ENCODE measurements at regions not wholly inside any gene's neighbourhood (a gene's known extent, or its start where the extent isn't known, plus 50 kb on each side); places are given as distances from the start of the nearest gene placed in this dataset.

DNA sequence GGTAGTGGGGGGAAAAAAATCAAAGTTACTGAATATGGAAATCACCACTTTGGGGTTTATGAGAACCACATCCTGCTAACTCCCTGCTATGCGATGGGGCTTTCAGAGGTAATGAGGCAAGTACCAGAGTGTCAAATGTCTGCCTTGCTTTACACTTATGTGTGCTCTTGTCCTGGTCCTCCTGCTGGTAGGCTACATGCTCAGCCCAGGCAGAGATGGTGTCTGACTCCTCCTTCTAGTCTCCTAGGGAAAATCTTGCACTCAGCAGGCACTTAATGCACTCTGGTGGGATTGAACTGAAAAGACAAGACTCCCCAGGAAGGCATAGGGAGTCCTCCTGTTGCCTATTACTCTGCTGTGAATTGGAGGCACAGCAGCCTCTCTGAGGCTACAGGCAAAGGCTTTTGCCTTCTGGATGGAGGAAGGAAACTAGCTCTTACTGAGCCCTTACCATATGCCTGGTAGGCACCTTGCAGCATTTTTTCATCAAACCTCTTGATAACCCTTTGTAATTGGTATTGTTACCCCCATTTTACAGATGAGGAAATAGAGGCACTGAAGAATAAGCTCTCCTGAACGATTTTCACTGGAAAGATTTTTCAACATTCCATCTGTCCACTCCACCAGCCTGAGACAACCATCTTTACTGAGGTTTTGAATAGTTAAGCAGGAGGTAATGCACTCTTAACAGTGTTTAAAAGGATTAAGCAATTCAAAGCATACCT, 132.1 kb upstream of the PAX6 start:
- Histone ChIP-seq H3K9me3 (ENCODE audit: control insufficient read depth, low read length) (no peaks in the 10 kb centered on the region), H3K4me2 (ENCODE audit: low read length) (no peak overlapping the region), H3K27me3 (ENCODE audit: control insufficient read depth, insufficient read depth, low read length) (no peaks in the 10 kb centered on the region), H3K27ac (no peak overlapping the region), H3K9ac (no peak overlapping the region), H3K4me1 (no peaks in the 10 kb centered on the region), H2AFZ (no peak overlapping the region), H3K36me3 (ENCODE audit: control insufficient read depth, insufficient read depth, low read length) (no peaks in the 10 kb centered on the region), H3K79me2 (no peaks in the 10 kb centered on the region), H3K4me3 (ENCODE audit: low read depth, low read length) (no peak overlapping the region)
- no peak for TF ChIP-seq CTCF (IDR thresholded peaks at IDR 0.05)

DNA sequence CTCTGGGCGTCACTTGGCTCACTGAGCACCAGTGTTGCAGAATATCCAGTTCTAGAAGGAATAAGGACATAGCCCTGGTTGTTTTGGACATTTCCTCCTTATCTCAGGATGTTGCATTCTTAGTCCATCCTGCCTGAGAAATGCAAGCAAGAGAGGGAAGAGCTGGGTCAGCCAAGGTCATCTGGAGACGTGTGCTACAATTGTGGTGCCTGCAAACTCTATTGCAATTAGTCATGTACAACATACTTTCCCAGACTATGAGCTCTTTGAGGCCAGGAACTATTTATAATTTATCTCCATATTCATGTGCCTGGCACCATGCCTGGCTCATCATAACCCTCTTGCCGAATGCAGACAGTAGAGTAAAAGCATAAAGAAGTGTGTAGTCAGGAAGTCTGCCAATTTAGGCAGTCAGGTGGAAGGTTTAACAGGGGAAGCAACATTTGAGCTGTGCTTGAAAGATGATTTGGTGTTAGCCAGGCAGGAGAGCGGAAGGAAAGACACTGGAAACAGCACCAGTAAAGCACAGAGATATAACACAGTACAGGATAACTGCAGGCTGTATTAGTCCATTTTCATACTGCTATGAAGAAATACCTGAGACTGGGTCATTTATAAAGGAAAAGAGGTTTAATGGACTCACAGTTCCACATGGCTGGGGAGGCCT, 129.4 kb upstream of the PAX6 start:
- no peaks in the 10 kb centered on the region for H3K4me1 ChIP-seq
- no peaks in the 10 kb centered on the region for H3K27me3 ChIP-seq (ENCODE audit: control insufficient read depth, insufficient read depth, low read length)
- H3K36me3 ChIP-seq (ENCODE audit: control insufficient read depth, insufficient read depth, low read length), result no peaks in the 10 kb centered on the region
- no peak overlapping the region for H3K27ac ChIP-seq
- no peak overlapping the region for H2AFZ ChIP-seq
- no peak for TF ChIP-seq CTCF (IDR thresholded peaks at IDR 0.05)
- H3K4me2 ChIP-seq (ENCODE audit: low read length), result no peak overlapping the region
- no peaks in the 10 kb centered on the region for H3K79me2 ChIP-seq
- H3K4me3 ChIP-seq (ENCODE audit: low read depth, low read length), result no peak overlapping the region
- H3K9ac ChIP-seq, result no peak overlapping the region
- H3K9me3 ChIP-seq (ENCODE audit: control insufficient read depth, low read length), result no peaks in the 10 kb centered on the region

- TF ChIP-seq CTCF (IDR thresholded peaks at IDR 0.05), result no peak
- Histone ChIP-seq H3K27me3 (ENCODE audit: control insufficient read depth, insufficient read depth, low read length) (no peaks in the 10 kb centered on the region), H3K9me3 (ENCODE audit: control insufficient read depth, low read length) (no peaks in the 10 kb centered on the region), H3K4me1 (no peaks in the 10 kb centered on the region), H2AFZ (no peak overlapping the region), H3K9ac (no peak overlapping the region), H3K27ac (no peak overlapping the region), H3K4me2 (ENCODE audit: low read length) (no peak overlapping the region), H3K79me2 (no peaks in the 10 kb centered on the region), H3K4me3 (ENCODE audit: low read depth, low read length) (no peak overlapping the region), H3K36me3 (ENCODE audit: control insufficient read depth, insufficient read depth, low read length) (no peaks in the 10 kb centered on the region)
Measured at GRCh38 chr11:31939004-31939403, 127.9 kb upstream of the PAX6 start.

DNA sequence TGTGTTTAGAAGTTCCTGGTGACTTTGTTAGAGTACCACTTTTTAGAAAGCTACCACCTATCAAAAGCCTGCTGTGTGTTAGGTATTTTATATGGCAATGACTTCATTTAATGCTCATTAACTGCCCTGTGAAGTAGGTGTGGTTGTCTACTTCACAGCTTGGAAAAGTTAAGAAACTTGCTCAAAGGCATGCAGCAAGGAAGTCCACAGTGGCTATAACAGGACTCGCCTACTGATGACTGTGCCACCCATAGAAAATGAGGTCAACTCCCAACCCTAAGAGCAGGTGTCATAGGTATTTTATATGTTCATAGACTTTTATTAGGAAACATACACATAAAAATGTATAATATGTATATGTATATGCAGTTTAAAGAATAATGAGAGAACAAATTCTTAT, 125.2 kb upstream of the PAX6 start:
- no peak for TF ChIP-seq CTCF (IDR thresholded peaks at IDR 0.05)
- H3K4me2 ChIP-seq (ENCODE audit: low read length), result no peak overlapping the region
- H3K9me3 ChIP-seq (ENCODE audit: control insufficient read depth, low read length), result no peaks in the 10 kb centered on the region
- no peaks in the 10 kb centered on the region for H3K27me3 ChIP-seq (ENCODE audit: control insufficient read depth, insufficient read depth, low read length)
- no peak overlapping the region for H3K27ac ChIP-seq
- H3K79me2 ChIP-seq, result no peaks in the 10 kb centered on the region
- no peaks in the 10 kb centered on the region for H3K4me1 ChIP-seq
- no peak overlapping the region for H2AFZ ChIP-seq
- H3K36me3 ChIP-seq (ENCODE audit: control insufficient read depth, insufficient read depth, low read length), result no peaks in the 10 kb centered on the region
- H3K9ac ChIP-seq, result no peak overlapping the region
- no peak overlapping the region for H3K4me3 ChIP-seq (ENCODE audit: low read depth, low read length)

GRCh38 chr11:31932879-31933278, 121.8 kb upstream of the PAX6 start:
- Histone ChIP-seq H2AFZ (no peak overlapping the region), H3K79me2 (no peaks in the 10 kb centered on the region), H3K27me3 (ENCODE audit: control insufficient read depth, insufficient read depth, low read length) (no peaks in the 10 kb centered on the region), H3K9me3 (ENCODE audit: control insufficient read depth, low read length) (no peaks in the 10 kb centered on the region), H3K4me3 (ENCODE audit: low read depth, low read length) (no peak overlapping the region), H3K4me1 (no peaks in the 10 kb centered on the region), H3K9ac (no peak overlapping the region), H3K36me3 (ENCODE audit: control insufficient read depth, insufficient read depth, low read length) (no peaks in the 10 kb centered on the region), H3K4me2 (ENCODE audit: low read length) (no peak overlapping the region), H3K27ac (no peak overlapping the region)
- TF ChIP-seq CTCF (IDR thresholded peaks at IDR 0.05), result no peak

Data from parathyroid adenoma (tissue), 2 donors.